Activated T-cell treated with anti-CD3 and anti-CD28 coated beads, Interleukin-2, amount 50 U/mL, for 1 hour (primary cell): ENCODE measurements at regions not wholly inside any gene's neighbourhood (a gene's known extent, or its start where the extent isn't known, plus 50 kb on each side); places are given as distances from the start of the nearest gene placed in this dataset.

Source experiments
- DNase-seq: peaks from one replicate; pipeline ENCODE4 v3.0.0-alpha.2; 2020

- DNase-seq: no peak
Measured at GRCh38 chr1:112040891-112041740, 51.6 kb upstream of the KCND3 start.

GRCh38 chr1:112043901-112044300 lies 54.4 kb upstream of the KCND3 start:
- no peak for DNase-seq

GRCh38 chr1:112044745-112045144 lies 55.3 kb upstream of the KCND3 start:
- no peak for DNase-seq

- no peak for DNase-seq
Measured at GRCh38 chr1:112046630-112047029, 57.2 kb upstream of the KCND3 start.

GRCh38 chr1:112048421-112048820 lies 59.0 kb upstream of the KCND3 start:
- no peak for DNase-seq

GRCh38 chr1:112054510-112054909 lies 65.0 kb upstream of the KCND3 start:
- DNase-seq: no peak

- no peak for DNase-seq
Measured at GRCh38 chr1:112056354-112056753, 66.9 kb upstream of the KCND3 start.

- no peak for DNase-seq
Measured at GRCh38 chr1:112057736-112058135, 68.3 kb upstream of the KCND3 start.

- no peak for DNase-seq
Measured at GRCh38 chr1:112058815-112059450, 69.5 kb upstream of the KCND3 start.

GRCh38 chr1:112059679-112060078 lies 70.2 kb upstream of the KCND3 start:
- DNase-seq: no peak

- DNase-seq: no peak
Measured at GRCh38 chr1:112060261-112060660, 70.8 kb upstream of the KCND3 start.

GRCh38 chr1:112061056-112061455 lies 71.6 kb upstream of the KCND3 start:
- no peak for DNase-seq

- DNase-seq: no peak
Measured at GRCh38 chr1:112061901-112062320, 72.4 kb upstream of the KCND3 start.

- DNase-seq: no peak
Measured at GRCh38 chr1:112063781-112064728, 74.6 kb upstream of the KCND3 start.

GRCh38 chr1:112067989-112068388 lies 78.5 kb upstream of the KCND3 start:
- no peak for DNase-seq

GRCh38 chr1:112070677-112071076 lies 81.2 kb upstream of the KCND3 start:
- DNase-seq: no peak

GRCh38 chr1:112074711-112075110 lies 85.2 kb upstream of the KCND3 start:
- no peak for DNase-seq

GRCh38 chr1:112075566-112075965 lies 86.1 kb upstream of the KCND3 start:
- DNase-seq: no peak

GRCh38 chr1:112079446-112079845 lies 90.0 kb upstream of the KCND3 start:
- no peak for DNase-seq

- DNase-seq: no peak
Measured at GRCh38 chr1:112083487-112083886, 94.0 kb upstream of the KCND3 start.

- no peak for DNase-seq
Measured at GRCh38 chr1:112092656-112093371, 103.3 kb upstream of the KCND3 start.

- no peak for DNase-seq
Measured at GRCh38 chr1:112093372-112093694, 103.9 kb upstream of the KCND3 start.

- DNase-seq: no peak
Measured at GRCh38 chr1:112099979-112100378, 110.5 kb upstream of the KCND3 start.
